Astrocyte of the cerebellum (primary cell): ENCODE measurements at regions not wholly inside any gene's neighbourhood (a gene's known extent, or its start where the extent isn't known, plus 50 kb on each side); places are given as distances from the start of the nearest gene placed in this dataset.

Source experiments
- DNase-seq: peaks from one replicate; pipeline ENCODE4 v3.0.0-alpha.2; 2011; ENCODE audit warnings: low read depth
- H3K4me3 ChIP-seq: 2 replicates; pipeline ENCODE4 v1.5.1; 2011; ENCODE audit warnings: mild to moderate bottlenecking, low read depth, low read length, moderate library complexity
- CTCF ChIP-seq: IDR thresholded peaks from 2 replicates; pipeline ENCODE4 v1.5.1; 2012; ENCODE audit warnings: low read length, low read depth, moderate library complexity, mild to moderate bottlenecking; ENCODE audit errors: missing control alignments
- in situ Hi-C: cut with HindIII; loops from 2 replicates; pipeline ENCODE4 v1.10.0; 2017; ENCODE audit warnings: low sequenced_read_pairs

- TF ChIP-seq CTCF = no peak
- in situ Hi-C loops = no loop called here
- no peak for DNase-seq
- H3K4me3 ChIP-seq = no peak overlapping the region
Observed at GRCh38 chr9:134235366-134235765, 71.0 kb upstream of the RNU6ATAC start.

- no peak for DNase-seq
- in situ Hi-C loops = no loop called here
- TF ChIP-seq CTCF = no peak
- H3K4me3 ChIP-seq = no peak overlapping the region
Observed at GRCh38 chr9:134236001-134236421, 71.6 kb upstream of the RNU6ATAC start.

- DNase-seq = no peak
- no peak overlapping the region for H3K4me3 ChIP-seq
- in situ Hi-C loops = no loop called here
- TF ChIP-seq CTCF = no peak
Observed at GRCh38 chr9:134236935-134237629, 72.7 kb upstream of the RNU6ATAC start.

- no peak overlapping the region for H3K4me3 ChIP-seq
- in situ Hi-C loops = no loop called here
- no peak for TF ChIP-seq CTCF
- DNase-seq = no peak
Observed at GRCh38 chr9:134237630-134238265, 73.4 kb upstream of the RNU6ATAC start.

GRCh38 chr9:134239130-134239903, 75.0 kb upstream of the RNU6ATAC start:
- in situ Hi-C loops = no loop called here
- H3K4me3 ChIP-seq = no peak overlapping the region
- no peak for DNase-seq
- no peak for TF ChIP-seq CTCF

GRCh38 chr9:134239939-134240338, 75.6 kb upstream of the RNU6ATAC start:
- H3K4me3 ChIP-seq = no peak overlapping the region
- DNase-seq = no peak
- no peak for TF ChIP-seq CTCF
- in situ Hi-C loops = no loop called here
